HG02798 (cell line): ENCODE measurements at regions not wholly inside any gene's neighbourhood (a gene's known extent, or its start where the extent isn't known, plus 50 kb on each side); places are given as distances from the start of the nearest gene placed in this dataset.

Source experiments
- ATAC-seq: cut with Tn5 transposase; IDR thresholded peaks from one replicate; pipeline ENCODE4 v1.9.1; 2021; ENCODE audit warnings: mild to moderate bottlenecking; ENCODE audit not compliant: unreplicated experiment, poor library complexity

- no peak for ATAC-seq
These were observed 376.2 kb upstream of the MGMT start for GRCh38 chr10:129090618-129091366.

DNA sequence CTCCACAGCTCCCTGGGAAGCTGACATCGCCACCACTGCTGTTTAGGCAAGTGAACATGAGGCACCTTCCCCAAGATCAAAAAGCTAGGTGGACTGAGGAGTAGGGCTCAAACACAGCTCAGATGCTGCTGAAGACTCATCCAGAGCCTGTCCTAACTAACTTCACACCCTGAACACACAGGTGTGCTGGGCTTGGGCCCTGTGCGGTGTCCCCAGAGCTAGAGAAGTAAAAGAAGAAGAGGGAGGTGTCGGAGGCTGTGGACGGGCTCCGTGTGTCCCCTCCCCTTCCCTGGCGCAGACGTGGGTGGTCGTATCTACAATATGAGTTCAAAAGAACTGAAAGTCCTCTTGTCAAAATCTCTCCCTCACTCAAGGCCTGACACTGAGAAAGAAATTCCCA, 373.4 kb upstream of the MGMT start:
- no peak for ATAC-seq

GRCh38 chr10:129094233-129094632, 372.8 kb upstream of the MGMT start:
- ATAC-seq, result no peak

GRCh38 chr10:129094861-129095260, 372.2 kb upstream of the MGMT start:
- ATAC-seq, result no peak

DNA sequence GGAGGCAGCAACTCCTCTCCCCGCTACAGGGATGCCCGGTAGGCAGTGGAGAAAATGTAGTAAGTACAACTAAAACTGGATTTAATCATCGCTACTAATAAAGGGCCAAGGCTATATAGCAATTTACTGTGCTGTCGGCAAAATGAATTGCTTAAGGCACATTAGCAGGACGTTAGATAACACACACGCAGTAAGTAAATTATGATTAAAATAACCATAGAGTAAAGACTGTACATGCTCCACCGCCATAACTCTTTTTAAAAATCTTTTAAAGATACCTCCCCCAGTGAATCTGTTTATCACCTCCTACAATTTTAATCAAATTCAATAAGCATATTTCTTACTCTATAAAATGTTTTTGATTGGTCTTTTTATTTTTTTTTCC, 371.4 kb upstream of the MGMT start:
- ATAC-seq, result no peak

DNA sequence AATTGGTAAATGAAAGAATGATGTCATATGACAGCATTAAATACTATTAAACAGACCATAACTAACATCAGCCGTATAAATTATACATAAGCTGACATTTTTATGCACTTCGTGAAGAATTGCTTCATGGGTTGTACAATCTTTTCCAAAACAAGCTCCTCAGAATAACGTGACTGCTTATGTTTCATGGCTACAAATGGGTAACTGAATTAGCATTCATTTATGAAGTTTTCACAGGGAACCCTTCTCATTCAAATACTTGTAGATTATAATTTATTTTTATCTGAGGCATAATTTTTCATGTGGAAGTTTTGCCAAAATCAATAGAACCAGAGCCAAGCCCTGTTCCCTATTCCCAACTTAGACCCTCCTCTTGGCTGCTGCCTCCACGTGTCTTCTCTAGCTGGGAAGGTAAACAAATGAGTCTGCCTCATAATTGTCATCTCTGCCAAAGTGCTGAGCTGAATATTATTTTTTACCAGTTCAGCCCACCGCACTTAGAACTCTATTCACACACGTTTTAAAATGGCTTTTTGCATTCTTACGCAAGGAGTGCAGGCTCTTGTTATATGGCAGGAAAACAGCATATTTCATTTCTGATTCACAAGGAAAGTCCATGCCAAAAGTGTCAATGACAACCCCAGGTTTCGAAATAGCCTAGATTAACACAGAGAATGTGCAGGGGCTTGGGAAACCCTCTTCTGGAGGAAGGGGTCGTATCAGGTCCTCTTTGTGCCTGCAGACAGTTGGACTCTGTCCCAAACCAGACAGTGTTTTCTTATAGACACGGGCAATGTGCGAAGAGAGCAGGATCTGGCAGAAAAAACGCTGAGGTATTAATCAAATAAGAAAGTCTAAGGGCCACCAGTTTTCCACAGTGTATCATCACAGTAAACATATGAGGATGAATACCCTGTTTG, 370.7 kb upstream of the MGMT start:
- no peak for ATAC-seq

- ATAC-seq, result no peak
These were observed 369.2 kb upstream of the MGMT start for GRCh38 chr10:129097776-129098330.

- ATAC-seq, result no peak
These were observed 368.5 kb upstream of the MGMT start for GRCh38 chr10:129098517-129098916.

DNA sequence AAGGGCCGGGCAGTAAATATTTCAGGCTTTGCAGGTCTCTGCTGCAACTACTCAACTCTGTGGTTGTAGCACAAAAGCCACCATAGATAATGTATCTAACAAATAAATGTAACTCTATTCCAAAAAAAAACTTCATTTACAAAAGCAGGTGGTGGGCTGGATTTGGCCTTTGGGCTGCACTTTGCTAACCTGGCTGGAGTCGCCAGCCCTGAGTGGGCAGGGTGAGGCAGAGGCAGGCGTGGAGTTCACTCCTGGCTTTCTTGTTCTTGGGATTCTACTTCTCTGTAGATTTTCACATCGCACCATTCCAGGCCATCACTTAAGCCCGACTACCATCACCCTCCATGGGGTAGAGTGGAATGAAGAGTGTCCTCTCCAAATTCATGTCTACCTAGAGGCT, 367.6 kb upstream of the MGMT start:
- ATAC-seq, result no peak

DNA sequence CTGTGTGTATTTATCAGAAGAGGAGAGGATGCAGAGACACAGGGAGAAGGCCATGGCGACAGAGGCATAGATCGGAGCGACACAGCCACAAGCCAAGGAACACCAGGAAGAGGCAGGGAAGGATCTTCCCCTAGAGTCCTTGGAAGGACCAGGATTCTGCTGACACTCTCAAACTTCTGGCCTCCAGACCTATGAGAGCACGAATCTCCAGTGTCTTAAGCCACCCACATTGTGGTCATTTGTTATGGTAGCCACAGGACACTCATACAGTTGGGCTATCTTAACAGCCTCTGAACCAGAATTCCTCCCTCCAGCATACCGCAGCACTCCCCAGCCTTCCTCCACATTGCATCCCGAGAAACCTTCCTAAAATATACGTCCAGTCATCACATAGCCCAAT, 367.0 kb upstream of the MGMT start:
- ATAC-seq, result no peak

- no peak for ATAC-seq
These were observed 365.6 kb upstream of the MGMT start for GRCh38 chr10:129101232-129101980.

DNA sequence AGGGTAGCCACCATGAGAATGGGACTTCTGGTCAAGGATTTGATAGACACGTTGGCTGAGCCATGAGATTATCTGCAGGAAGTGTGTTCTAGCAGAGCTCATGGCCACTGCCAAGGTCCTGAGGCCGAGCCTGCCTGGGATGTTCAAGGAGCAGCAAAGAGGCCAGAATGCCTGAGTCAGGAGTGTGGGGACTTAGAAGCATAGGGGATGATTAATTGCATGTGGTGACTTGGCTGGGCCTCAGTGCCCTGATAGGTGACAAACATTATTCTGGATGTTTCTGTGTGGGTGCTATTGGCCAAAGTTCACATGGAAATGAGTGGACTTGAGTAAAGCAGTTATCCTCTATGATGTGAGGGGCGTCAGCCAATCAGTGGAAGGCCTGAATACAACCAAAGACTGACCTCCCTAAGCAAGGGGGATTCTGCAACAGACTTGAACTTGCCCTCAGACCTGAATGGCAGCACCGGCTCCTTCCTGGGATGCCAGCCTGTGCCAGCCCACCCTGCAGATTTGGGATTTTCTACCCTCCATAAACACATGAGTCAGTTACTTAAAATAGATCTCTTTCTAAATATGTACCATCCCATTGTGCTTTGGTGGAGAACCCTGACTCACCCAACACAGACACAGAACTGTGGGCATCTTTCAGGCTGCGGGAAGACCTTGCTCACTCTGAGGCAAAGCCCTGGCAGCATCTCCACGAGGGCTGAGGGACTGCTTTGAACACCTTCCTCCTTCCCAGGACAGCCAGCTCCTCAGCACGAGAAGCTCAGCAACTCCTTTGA, 363.9 kb upstream of the MGMT start:
- ATAC-seq, result no peak

- no peak for ATAC-seq
These were observed 362.6 kb upstream of the MGMT start for GRCh38 chr10:129104266-129105045.

DNA sequence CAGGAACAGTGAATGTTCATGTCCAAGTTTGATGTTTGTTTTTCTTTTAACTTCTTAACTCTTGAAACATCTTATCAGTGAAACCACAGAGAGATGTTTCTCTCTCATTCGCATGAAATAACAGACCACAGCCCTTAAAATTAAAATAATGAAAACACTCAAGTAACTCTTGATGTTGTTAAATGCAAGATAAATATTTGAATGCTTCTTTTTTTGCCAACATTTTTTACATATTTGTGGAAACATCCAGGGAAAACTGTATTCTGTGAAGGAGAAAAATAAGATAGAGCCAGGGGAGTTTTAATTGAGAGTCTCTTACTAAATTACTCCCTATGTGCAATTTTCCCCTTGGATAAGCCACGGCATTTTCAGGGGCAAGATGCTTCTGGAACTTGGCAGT, 361.8 kb upstream of the MGMT start:
- no peak for ATAC-seq

DNA sequence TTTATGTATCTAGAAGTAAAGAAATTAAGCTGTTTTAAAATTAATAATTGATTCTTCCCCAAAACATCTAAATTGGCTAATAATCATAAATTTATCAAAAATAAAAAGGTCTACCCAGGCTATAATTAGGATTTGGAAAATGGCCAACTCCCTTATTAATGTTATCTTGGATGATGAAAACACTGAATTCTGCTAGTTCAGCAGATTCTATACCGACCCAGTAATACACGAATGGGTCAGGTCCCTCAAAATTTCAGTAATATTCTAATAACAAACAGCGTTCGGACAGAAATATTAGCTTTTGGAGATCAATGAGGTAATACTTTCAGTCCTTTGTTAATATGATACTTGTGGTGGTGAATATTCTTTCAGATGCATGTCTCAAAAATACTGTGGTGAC, 360.7 kb upstream of the MGMT start:
- no peak for ATAC-seq

DNA sequence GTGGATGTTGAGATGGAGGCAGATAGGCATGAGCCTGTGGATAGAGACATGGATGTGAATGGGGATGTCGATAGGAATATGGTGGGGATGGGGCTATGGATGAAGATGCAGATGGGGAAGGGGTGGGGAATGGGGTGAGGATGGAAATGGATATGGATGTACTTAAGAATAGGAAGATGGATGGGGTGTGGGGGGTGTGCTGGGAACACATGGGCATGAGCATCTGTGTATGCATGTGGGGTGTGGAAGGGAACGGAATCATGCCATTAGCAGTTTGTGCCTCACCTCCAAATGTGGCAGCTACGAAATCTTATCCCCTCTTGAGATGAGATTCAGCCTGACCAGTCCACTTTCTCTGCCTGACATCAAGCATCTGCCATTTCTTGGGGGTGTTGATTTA, 359.5 kb upstream of the MGMT start:
- no peak for ATAC-seq

DNA sequence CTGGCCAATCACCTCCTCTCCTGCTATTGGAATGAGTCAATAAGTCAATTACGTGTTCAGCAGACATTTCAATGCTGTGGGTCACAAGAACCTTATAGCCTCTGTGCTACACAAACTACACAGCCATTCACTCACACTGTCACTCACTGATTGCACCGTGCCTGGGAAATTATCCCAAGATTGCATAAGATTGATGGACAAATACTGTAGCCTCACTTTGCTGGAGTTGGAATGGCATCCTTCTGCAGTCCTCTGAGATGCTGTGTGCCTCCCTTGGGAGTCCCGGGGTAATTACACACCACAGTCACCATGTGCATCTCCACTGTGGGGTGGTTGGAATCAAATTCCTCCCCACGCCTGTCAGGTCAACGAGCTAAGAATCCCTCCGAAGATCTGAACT, 358.7 kb upstream of the MGMT start:
- no peak for ATAC-seq

DNA sequence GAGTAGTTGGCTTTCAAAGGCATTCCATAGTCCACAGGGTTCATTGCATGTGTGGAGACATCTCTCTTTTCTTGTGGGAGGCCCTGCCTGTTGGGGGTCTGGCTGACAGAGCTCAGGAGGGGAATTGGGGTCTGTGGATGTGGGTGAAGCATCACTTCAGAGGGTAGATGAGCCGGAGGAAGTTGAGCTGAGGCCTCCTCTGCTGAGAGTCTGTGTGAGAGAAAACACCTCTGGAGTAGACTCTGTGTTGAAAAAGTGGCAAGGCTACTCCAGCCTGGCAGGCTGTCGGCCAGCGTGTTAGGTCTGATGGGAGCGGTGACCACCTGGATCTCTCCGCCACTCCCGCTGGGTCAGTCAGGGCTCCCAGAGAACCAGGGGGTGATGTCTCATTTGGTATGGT, 358.0 kb upstream of the MGMT start:
- no peak for ATAC-seq

GRCh38 chr10:129110780-129111179, 356.3 kb upstream of the MGMT start:
- ATAC-seq, result no peak
